Omental fat pad (tissue), 3 donors: ENCODE measurements at regions not wholly inside any gene's neighbourhood (a gene's known extent, or its start where the extent isn't known, plus 50 kb on each side); places are given as distances from the start of the nearest gene placed in this dataset.
"Not testable (repeated sequence)": the region's sequence is repeated elsewhere in the genome, so short reads cannot be mapped to it uniquely, and the experiment has no call there.

Experiments used
- ATAC-seq: fragments of 150-250 bp; one replicate; pipeline ENCODE4 v1.9.1; 2016; ENCODE audit warnings: mild to moderate bottlenecking, moderate library complexity; ENCODE audit not compliant: low FRiP score
- DNase-seq: peaks from one replicate; pipeline ENCODE4 v3.0.0-alpha.2; 2019; ENCODE audit warnings: low spot score
- CTCF ChIP-seq, 3 donors: fragments of 450-650 bp; IDR thresholded peaks; one replicate each; pipeline ENCODE4 v1.5.1; 2016 to 2017; ENCODE audit warnings: antibody characterized with exemption in 3 of 3, mild to moderate bottlenecking in 3 of 3, moderate library complexity in 2 of 3

- no peak for TF ChIP-seq CTCF (IDR thresholded peaks at IDR 0.05)
- ATAC-seq, result no peak
- DNase-seq, result no peak
Observed at GRCh38 chr1:4175566-4176405, 275.7 kb upstream of the C1orf174 start.

GRCh38 chr1:4176841-4177240 lies 276.8 kb upstream of the C1orf174 start:
- no peak for DNase-seq
- no peak for TF ChIP-seq CTCF (IDR thresholded peaks at IDR 0.05)
- ATAC-seq, result no peak

- ATAC-seq (no peak), DNase-seq (no peak)
- TF ChIP-seq CTCF (IDR thresholded peaks at IDR 0.05), result no peak
Observed at GRCh38 chr1:4177425-4178150, 277.5 kb upstream of the C1orf174 start.

- no peak for TF ChIP-seq CTCF (IDR thresholded peaks at IDR 0.05)
- DNase-seq (no peak), ATAC-seq (no peak)
Observed at GRCh38 chr1:4178501-4179113, 278.5 kb upstream of the C1orf174 start.

GRCh38 chr1:4179914-4180735 lies 280.1 kb upstream of the C1orf174 start:
- ATAC-seq (no peak), DNase-seq (no peak)
- no peak for TF ChIP-seq CTCF (IDR thresholded peaks at IDR 0.05)

GRCh38 chr1:4186486-4186885 lies 286.4 kb upstream of the C1orf174 start:
- ATAC-seq, DNase-seq: not testable (repeated sequence)

GRCh38 chr1:4203501-4203900 lies 303.4 kb upstream of the C1orf174 start:
- no peak for TF ChIP-seq CTCF (IDR thresholded peaks at IDR 0.05)
- ATAC-seq (no peak), DNase-seq (no peak)
